ENCODE measurements at regions not wholly inside any gene's neighbourhood (a gene's known extent, or its start where the extent isn't known, plus 50 kb on each side); places are given as distances from the start of the nearest gene placed in this dataset.

DNA sequence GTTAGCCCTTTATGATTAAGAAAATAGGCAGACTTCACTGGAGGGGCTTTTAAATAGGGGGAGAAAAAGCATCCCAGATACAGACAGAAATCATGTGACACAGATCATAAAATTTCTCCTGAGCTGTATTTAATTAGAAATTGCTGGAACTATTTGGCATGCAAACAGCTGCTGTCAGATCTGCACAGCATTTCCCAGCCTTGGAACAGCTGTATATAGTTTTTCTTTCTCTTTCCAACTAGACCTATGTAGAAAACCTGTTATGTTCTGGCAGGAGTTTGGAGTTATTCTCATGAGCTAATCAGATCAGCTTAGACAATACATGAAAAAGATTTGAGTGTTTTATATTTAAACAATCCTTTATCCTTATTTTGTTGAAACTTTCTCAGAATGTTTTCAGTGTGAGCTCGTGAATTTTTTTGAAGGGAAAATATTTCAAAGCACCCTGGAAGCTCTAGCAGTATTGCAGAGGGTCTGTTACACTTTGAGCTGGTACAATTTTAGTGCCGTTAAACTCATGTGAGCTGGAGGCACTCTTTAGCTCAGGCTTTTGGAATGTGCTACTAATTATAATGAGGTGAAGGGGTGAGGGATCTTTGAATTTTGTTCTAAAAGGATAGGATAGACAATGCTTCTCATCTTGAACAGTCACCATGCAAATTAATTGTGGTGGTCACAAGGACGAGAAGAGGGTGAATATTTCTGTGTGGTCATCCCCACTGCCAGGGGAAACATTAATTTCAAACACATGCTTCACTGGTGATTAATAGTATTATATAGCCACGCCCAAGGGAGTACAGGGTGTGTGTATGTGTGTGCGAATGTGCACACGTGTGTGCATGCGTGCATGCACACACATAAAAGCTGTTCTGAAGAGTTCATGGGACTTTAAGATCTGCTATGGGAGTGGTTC, 239.4 kb upstream of the FBXL7 start:
- DNase-seq, result no peak

- no peak for DNase-seq
These were observed 243.5 kb upstream of the FBXL7 start for GRCh38 chr5:15256485-15256884.

DNA sequence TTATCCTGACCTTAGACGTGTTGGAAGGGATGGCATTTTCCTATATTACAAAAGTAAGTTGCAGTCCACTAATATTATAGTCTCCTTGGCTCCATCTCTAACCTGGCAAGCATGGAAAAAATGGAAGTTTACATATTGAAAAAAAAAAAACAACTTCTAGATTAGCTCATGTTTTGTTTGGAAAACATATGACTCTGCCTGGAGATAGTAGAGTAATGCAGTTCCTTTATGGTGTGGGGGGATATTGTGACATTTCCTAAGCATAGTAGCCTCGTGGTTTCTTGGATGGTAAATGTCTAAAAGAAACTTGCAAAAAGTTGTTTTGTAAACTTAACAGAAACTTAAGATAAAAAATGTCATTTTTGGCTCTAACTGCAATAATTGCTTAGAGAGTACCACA, 244.4 kb upstream of the FBXL7 start:
- no peak for DNase-seq

GRCh38 chr5:15254607-15255006, 245.4 kb upstream of the FBXL7 start:
- DNase-seq, result no peak

- no peak for DNase-seq
These were observed 247.6 kb upstream of the FBXL7 start for GRCh38 chr5:15252331-15252730.

DNA sequence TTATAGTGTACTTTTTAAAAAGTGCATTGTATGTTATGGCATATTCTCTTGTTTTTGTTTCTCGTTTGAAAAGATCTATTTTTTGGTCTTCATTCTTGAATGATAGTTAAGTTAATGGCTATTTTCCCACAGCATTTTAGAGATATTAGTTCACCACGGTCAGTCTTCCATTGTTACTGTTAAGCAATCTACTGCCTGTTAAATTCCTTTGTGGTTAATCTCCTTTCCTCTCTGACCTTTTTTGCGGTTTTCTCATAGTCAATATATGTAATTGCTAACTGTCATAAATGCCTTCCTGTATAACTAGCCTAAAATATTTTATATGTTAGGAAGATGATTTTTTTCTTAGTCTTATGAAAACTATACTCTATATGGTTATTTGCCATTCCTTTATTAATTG, 250.8 kb upstream of the FBXL7 start:
- DNase-seq, result no peak

GRCh38 chr5:15248731-15249130, 251.2 kb upstream of the FBXL7 start:
- no peak for DNase-seq

DNA sequence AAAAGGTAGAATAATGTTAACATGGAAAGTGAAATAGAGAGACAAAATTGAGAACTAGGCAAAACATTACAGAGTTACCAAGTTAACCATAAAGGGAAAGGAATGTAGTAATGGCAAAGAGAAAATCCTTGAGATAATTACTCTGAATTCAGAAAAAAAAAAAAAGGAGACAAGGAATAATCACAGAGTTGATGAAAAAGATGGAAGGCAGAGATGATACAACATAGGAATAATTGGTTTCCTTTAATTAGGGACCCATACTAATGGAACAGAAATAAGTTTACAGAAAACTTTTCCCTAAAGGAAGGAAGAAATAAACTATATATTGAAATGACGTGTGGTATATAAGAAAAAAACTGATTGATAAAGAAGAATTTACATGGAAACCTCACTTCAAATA, 254.1 kb upstream of the FBXL7 start:
- no peak for DNase-seq

GRCh38 chr5:15243301-15244020, 256.5 kb upstream of the FBXL7 start:
- no peak for DNase-seq

- no peak for DNase-seq
These were observed 258.7 kb upstream of the FBXL7 start for GRCh38 chr5:15241216-15241821.

- no peak for DNase-seq
These were observed 262.0 kb upstream of the FBXL7 start for GRCh38 chr5:15238006-15238405.

DNA sequence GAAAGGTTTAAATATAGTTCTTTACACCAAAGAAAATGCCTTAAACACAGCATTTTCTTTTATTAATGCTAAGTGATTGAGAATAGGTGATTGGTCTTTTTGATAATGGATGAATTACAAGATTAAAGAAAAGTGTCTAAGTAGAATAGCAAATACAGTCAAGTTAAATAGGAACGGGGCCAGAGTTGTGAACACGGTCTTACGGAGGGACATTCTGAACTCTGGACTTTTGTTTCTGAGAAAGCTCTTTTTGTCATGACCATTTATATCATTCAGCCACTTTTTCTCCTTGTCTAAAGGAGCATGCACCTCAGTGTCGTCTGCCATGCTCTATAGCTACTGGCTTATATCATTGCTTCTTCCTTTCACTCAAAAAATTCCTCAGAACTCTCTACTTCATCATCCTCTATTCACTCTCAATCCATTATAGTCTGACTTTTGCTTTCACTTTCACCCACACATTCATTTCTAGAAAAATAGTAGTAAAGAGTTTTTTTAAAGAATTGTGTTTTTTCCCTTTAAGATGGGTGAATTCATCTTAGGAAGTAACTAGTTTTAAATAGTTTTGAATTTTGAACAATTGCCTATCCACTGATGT, 263.0 kb upstream of the FBXL7 start:
- no peak for DNase-seq

GRCh38 chr5:15234911-15235310, 265.1 kb upstream of the FBXL7 start:
- DNase-seq, result no peak

GRCh38 chr5:15234366-15234765, 265.6 kb upstream of the FBXL7 start:
- DNase-seq, result no peak

DNA sequence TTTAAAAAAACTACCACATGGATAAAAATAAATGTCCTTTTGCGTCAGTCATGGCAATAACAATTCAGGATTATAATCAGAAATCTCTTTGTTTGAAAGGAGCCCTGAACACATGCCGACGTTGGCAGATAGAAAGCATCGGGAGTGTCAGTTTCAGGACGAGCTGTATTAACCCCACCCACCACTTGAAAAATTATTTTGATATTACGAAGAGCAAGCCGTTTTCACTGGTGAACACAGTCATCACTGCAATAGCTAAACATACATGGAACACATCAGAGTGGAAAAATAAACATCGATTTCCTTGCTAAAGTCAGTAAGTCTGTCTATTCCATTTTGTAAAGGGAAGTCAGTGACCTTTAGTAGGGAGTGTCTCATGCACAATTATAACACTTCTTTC, 266.4 kb upstream of the FBXL7 start:
- no peak for DNase-seq

DNA sequence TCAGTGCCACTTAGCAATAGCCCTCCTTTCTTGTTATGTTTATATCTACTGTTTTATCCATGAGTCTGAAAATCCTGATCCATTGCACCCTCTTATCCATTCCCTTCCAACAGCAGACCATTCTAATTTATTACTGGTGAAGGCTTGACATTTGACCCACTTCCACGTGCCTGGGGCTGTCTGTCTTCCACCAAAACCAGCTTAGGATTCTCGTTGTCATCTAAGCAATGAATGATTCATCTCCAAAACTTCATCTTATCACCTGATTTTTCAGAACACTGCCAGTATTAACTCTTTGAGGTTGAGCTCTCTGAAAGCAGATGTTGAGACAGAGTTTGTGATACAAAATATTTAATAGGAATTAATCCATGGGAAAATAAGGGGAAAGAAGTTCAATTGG, 277.8 kb upstream of the FBXL7 start:
- no peak for DNase-seq

DNA sequence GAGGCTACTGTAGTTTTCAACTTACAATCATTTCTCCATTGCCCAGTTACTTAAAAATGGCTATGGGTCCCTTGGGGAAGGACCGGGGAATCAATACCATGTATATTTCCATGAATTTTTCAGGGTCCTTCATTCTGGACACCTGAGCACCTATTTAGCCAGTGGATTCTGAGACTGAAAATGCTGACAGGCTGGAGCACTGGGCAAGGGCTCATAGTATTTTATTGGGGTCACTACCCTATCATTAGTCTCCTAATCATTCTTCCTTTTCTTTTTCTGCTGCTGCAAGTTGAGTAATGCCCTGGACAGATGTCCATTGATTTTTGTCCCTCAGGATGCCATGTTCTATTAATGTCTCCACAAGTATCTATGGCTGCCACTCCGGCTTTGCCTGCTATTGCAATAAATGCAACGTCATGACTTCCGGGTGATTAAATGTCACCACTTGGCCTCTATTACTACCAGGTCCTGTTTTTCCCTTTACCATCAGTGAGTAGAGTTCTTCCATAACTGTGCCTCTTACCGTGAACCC, 279.3 kb upstream of the FBXL7 start:
- no peak for DNase-seq

GRCh38 chr5:15215056-15215455, 284.9 kb upstream of the FBXL7 start:
- no peak for DNase-seq

DNA sequence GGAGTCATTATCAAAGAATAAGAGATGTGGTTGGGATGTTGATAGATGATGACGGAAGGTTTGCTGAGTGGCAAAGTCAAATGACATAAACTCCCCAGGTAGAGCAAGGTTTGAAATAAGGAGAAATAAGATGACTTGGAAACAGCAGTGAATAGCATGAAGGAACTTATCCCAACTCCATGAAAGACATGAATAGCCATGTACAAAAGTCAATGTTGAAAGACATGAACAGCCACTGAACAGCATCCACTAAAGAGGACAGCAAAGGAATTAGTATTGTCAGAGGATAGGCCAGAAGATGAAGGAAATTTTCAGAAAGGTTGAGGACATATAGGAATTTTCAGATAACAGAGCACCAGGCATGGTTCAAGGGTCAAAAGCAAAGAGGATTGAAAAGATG, 286.0 kb upstream of the FBXL7 start:
- no peak for DNase-seq

DNA sequence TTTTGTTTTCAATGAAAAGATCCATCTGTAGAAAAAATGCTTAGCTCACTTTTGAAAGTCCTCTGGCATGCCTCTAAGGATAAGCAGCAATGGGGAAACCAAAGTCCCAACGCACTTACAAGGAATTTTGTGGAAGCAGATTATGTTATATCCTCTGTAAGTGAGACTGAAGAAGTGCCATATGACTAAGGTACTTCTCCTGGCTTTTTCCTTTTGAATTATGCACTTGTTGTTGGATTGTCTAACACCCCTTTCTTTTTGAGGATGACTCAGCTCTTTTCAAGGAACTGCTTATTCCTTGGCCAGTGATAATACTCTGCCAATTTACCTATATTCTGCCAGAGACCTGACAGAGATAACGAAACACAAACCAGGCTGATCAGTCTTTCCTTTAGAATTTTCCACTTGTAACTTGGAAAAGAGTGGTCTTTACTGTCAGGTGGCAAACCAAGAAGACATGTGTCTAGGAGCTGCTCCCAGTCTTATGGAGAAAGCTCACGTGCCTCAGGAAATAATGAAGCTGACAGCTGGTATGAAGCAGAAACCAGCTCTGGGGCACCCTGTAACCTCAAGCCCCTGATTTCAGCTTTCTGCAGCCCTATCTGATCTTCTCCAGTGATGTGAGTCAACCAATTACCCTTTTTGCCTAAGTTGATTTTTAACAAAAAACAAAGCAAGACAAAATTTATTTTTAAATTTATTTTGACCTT, 290.8 kb upstream of the FBXL7 start:
- no peak for DNase-seq

DNA sequence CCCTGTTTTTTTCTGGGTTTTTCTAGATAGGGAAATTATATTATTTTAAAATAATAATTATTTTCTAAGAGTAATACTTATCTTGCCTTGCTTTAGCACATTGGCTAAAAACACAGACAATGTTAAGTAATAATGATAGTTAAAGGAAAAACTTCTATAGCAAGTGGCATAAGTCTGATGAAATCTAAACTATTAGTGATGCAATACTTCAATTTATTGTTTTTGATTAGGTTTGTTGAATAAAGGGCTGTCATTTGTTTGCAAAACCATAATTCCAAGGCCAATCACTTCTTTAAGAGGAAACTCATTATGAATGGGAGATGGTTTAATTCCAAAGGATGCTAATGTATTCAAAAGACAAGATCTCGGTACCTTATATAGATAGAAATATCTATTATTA, 293.8 kb upstream of the FBXL7 start:
- DNase-seq, result no peak

GRCh38 chr5:15203376-15203775, 296.6 kb upstream of the FBXL7 start:
- DNase-seq, result no peak

GRCh38 chr5:15191012-15191411, 309.0 kb upstream of the FBXL7 start:
- no peak for DNase-seq
